HEK293 (cell line): ENCODE measurements at regions not wholly inside any gene's neighbourhood (a gene's known extent, or its start where the extent isn't known, plus 50 kb on each side); places are given as distances from the start of the nearest gene placed in this dataset.

ENCODE experiments used
- CTCF ChIA-PET: fragments of 350-600 bp; formaldehyde crosslinking; extraction: SDS; loops from one replicate; lab custom pipeline; 2021; ENCODE audit warnings: antibody characterized with exemption; lab: Yijun Ruan, JAX
- POLR2A ChIA-PET: fragments of 300-600 bp; formaldehyde crosslinking; extraction: SDS; loops from one replicate; lab custom pipeline; 2020; ENCODE audit warnings: antibody characterized with exemption, inconsistent platforms; lab: Yijun Ruan, JAX
- H3K27ac ChIP-seq: fragments of 200-500 bp; sonication (Bioruptor generic); 2 replicates; pipeline ENCODE4 v1.5.1; 2014; ENCODE audit warnings: low read depth, low read length, control low read depth, inconsistent platforms; ENCODE audit errors: extremely low read depth
- H3K36me3 ChIP-seq, 2 experiments: fragments of 200-500 bp in 1 of 2; sonication (Bioruptor generic) in 1 of 2; 1 replicate in 1 of 2; 2 replicates in 1 of 2; pipeline ENCODE4 v1.5.1; 2014 to 2017; ENCODE audit warnings: inconsistent platforms in 2 of 2, low read length in 2 of 2; ENCODE audit not compliant: control insufficient read depth in 2 of 2, insufficient read depth in 1 of 2
- H3K4me1 ChIP-seq: fragments of 200-500 bp; sonication (Bioruptor generic); 2 replicates; pipeline ENCODE4 v1.5.1; 2014; ENCODE audit warnings: mild to moderate bottlenecking, low read length, inconsistent platforms; ENCODE audit not compliant: control insufficient read depth, insufficient read depth
- H3K4me3 ChIP-seq: 2 replicates; pipeline ENCODE4 v1.5.1; 2011; ENCODE audit warnings: low read depth, mild to moderate bottlenecking, control low read depth, low read length, moderate library complexity
- H3K9me3 ChIP-seq: fragments of 200-500 bp; sonication (Bioruptor generic); 2 replicates; pipeline ENCODE4 v1.5.1; 2014; ENCODE audit warnings: low read depth, low read length, inconsistent platforms; ENCODE audit not compliant: control insufficient read depth, insufficient read depth
- ATF2 ChIP-seq: fragments of 450-650 bp; formaldehyde crosslinking; IDR thresholded peaks from 2 replicates; pipeline ENCODE4 v1.5.1; 2016; ENCODE audit warnings: missing biosample characterization, missing genetic modification characterization, low read depth
- KLF8 ChIP-seq: fragments of 450-650 bp; formaldehyde crosslinking; IDR thresholded peaks from 2 replicates; pipeline ENCODE4 v1.5.1; 2016; ENCODE audit warnings: missing biosample characterization, missing genetic modification characterization
- SCRT1 ChIP-seq: fragments of 450-650 bp; formaldehyde crosslinking; IDR thresholded peaks from 2 replicates; pipeline ENCODE4 v1.5.1; 2016; ENCODE audit warnings: missing biosample characterization, missing genetic modification characterization, borderline replicate concordance
- SCRT2 ChIP-seq: fragments of 450-650 bp; formaldehyde crosslinking; IDR thresholded peaks from 2 replicates; pipeline ENCODE4 v1.5.1; 2016; ENCODE audit warnings: missing biosample characterization, missing genetic modification characterization
- TCF7L2 ChIP-seq: IDR thresholded peaks from 2 replicates; pipeline ENCODE4 v1.6.1; 2011; ENCODE audit warnings: low read depth, mild to moderate bottlenecking, inconsistent platforms, low read length, moderate library complexity, borderline replicate concordance
- ZBTB48 ChIP-seq: fragments of 450-650 bp; formaldehyde crosslinking; IDR thresholded peaks from 2 replicates; pipeline ENCODE4 v1.5.1; 2016; ENCODE audit warnings: missing biosample characterization, missing genetic modification characterization
- ZNF10 ChIP-seq: fragments of 450-650 bp; formaldehyde crosslinking; IDR thresholded peaks from 2 replicates; pipeline ENCODE4 v1.5.1; 2017; ENCODE audit warnings: missing biosample characterization, missing genetic modification characterization
- ZNF112 ChIP-seq: fragments of 450-650 bp; formaldehyde crosslinking; IDR thresholded peaks from 2 replicates; pipeline ENCODE4 v1.5.0; 2017; ENCODE audit warnings: missing biosample characterization, missing genetic modification characterization
- ZNF133 ChIP-seq: fragments of 450-650 bp; formaldehyde crosslinking; IDR thresholded peaks from 2 replicates; pipeline ENCODE4 v1.5.1; 2016; ENCODE audit warnings: missing biosample characterization, missing genetic modification characterization
- ZNF138 ChIP-seq: fragments of 450-650 bp; formaldehyde crosslinking; IDR thresholded peaks from 2 replicates; pipeline ENCODE4 v1.5.1; 2016; ENCODE audit warnings: missing biosample characterization, missing genetic modification characterization, borderline replicate concordance
- ZNF18 ChIP-seq: fragments of 450-650 bp; formaldehyde crosslinking; IDR thresholded peaks from 2 replicates; pipeline ENCODE4 v1.5.1; 2016; ENCODE audit warnings: missing biosample characterization, missing genetic modification characterization
- ZNF239 ChIP-seq: fragments of 450-650 bp; formaldehyde crosslinking; IDR thresholded peaks from 2 replicates; pipeline ENCODE4 v1.5.1; 2016; ENCODE audit warnings: missing biosample characterization, missing genetic modification characterization
- ZNF341 ChIP-seq: fragments of 450-650 bp; formaldehyde crosslinking; IDR thresholded peaks from 2 replicates; pipeline ENCODE4; 2016; ENCODE audit warnings: low read depth, missing biosample characterization, missing genetic modification characterization
- ZNF398 ChIP-seq: fragments of 450-650 bp; formaldehyde crosslinking; IDR thresholded peaks from 2 replicates; pipeline ENCODE4 v1.5.1; 2017; ENCODE audit warnings: missing biosample characterization, missing genetic modification characterization
- ZNF529 ChIP-seq: fragments of 450-650 bp; formaldehyde crosslinking; IDR thresholded peaks from 2 replicates; pipeline ENCODE4 v1.5.1; 2017; ENCODE audit warnings: missing genetic modification characterization, missing biosample characterization; ENCODE audit not compliant: insufficient replicate concordance
- ZNF626 ChIP-seq: fragments of 450-650 bp; sonication (Bioruptor Pico); formaldehyde crosslinking; IDR thresholded peaks from 2 replicates; pipeline ENCODE4 v1.5.1; 2018; ENCODE audit warnings: missing biosample characterization, missing genetic modification characterization, inconsistent platforms
- ZNF660 ChIP-seq: fragments of 450-650 bp; IDR thresholded peaks from 2 replicates; pipeline ENCODE4 v1.5.1; 2018; ENCODE audit warnings: missing biosample characterization, mild to moderate bottlenecking, missing genetic modification characterization
- ZNF747 ChIP-seq: fragments of 450-650 bp; formaldehyde crosslinking; IDR thresholded peaks from 2 replicates; pipeline ENCODE4 v1.5.1; 2016; ENCODE audit warnings: missing biosample characterization, missing genetic modification characterization
- ZNF776 ChIP-seq: fragments of 450-650 bp; formaldehyde crosslinking; IDR thresholded peaks from 2 replicates; pipeline ENCODE4 v1.5.0; 2017; ENCODE audit warnings: missing biosample characterization, missing genetic modification characterization, borderline replicate concordance
- ZNF843 ChIP-seq: fragments of 450-650 bp; formaldehyde crosslinking; IDR thresholded peaks from 2 replicates; pipeline ENCODE4 v1.5.1; 2016; ENCODE audit warnings: missing biosample characterization, missing genetic modification characterization
- TF ChIP-seq, protein P1 (sequence below): fragments of 450-650 bp; formaldehyde crosslinking; IDR thresholded peaks from 2 replicates; pipeline ENCODE4 v1.5.1; 2017; ENCODE audit warnings: missing biosample characterization, missing genetic modification characterization
- TF ChIP-seq, protein P2 (sequence below): fragments of 450-650 bp; IDR thresholded peaks from 2 replicates; pipeline ENCODE4 v1.5.1; 2018; ENCODE audit warnings: missing biosample characterization, mild to moderate bottlenecking, missing genetic modification characterization

DNA sequence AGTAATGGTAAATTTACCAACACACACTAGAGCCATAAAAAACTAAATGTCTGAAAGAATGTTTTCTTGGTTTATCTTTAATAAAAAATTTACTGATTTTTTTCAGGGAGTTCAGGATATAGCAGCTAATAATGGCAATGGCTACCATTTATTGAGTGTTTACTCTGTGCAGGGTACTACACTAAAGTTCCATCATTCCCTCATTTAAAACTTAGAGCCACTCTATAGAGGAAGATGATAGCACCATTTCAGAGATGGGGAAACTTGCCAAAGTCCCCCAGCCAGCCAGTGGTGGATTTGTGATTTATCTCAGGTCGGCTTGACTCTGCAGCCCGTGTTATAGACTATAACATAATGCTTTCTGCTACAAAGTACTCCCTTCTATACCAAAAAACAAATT is 86.6 kb downstream of the LSMEM1 start (continued):
- no peak for TF ChIP-seq ZNF18
- TF ChIP-seq ZNF133 (tag by site-specific recombination): no peak
- no peak for TF ChIP-seq ZNF660 (tag by site-specific recombination)
- TF ChIP-seq ATF2 (tag by site-specific recombination): no peak

- no peaks in the 10 kb centered on the region for H3K36me3 ChIP-seq
- no peak overlapping the region; the same call in 1 of the 2 replicates for H3K27ac ChIP-seq
- no peaks in the 10 kb centered on the region for H3K9me3 ChIP-seq
- ChIA-PET CTCF (interaction anchor here (0.7 to 3.0 kb wide), 5 partner anchors 12 to 803 kb away, joined by 3 to 8 read pairs (median 3); no protein-coding TSS in a partner anchor), POLR2A (no interaction called here)
- no peak overlapping the region for H3K4me3 ChIP-seq
- H3K4me1 ChIP-seq: peaks cover 15% of the 10 kb centered on the region
- TF ChIP-seq ZNF341 (tag by site-specific recombination) (peak; percentile 41; the same call in 1 of the 2 replicates), SCRT2 (tag by site-specific recombination) (peak; percentile 90), SCRT1 (tag by site-specific recombination) (peak; percentile 69; the same call in 1 of the 2 replicates), ZNF239 (no peak)
Observed at GRCh38 chr7:112571852-112572607, 91.2 kb downstream of the LSMEM1 start.

DNA sequence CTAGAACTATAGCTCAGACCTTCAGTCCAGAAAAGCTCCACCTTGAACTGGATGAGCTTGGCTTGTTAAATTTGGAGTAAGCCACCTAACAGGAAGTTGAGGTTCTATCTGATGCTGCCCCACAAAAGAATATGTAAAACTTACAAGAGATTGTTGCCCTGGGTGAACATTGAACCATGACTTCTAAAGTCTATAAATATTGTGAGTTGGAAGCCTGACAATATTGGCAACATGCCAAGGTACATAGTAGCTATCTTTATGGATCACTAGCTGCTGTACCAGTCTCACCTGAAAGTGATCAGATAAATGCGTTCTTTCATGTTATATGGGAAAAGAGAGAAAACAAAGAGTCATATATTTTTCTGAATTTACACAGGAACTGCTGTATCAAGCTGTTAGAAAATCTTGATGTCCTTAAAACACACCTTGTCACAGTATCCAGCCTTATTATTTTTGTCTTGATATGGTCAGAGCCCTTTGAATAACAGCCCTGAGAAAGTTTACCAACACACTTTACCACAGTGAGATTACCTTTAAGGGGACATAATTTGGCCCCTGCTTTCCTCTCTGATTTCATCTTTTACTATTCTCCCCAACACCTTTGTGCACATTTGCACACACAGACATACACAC is 92.0 kb downstream of the LSMEM1 start:
- no peak overlapping the region for H3K4me3 ChIP-seq
- H3K27ac ChIP-seq: peak overlapping the region; percentile 24
- no peaks in the 10 kb centered on the region for H3K36me3 ChIP-seq
- peaks cover 13% of the 10 kb centered on the region for H3K4me1 ChIP-seq
- H3K9me3 ChIP-seq: no peaks in the 10 kb centered on the region
- CTCF ChIA-PET: interaction anchor here (0.7 to 3.0 kb wide), 5 partner anchors 11 to 803 kb away, joined by 3 to 8 read pairs (median 3); no protein-coding TSS in a partner anchor
- POLR2A ChIA-PET: no interaction called here
- TF ChIP-seq, protein P1, sequence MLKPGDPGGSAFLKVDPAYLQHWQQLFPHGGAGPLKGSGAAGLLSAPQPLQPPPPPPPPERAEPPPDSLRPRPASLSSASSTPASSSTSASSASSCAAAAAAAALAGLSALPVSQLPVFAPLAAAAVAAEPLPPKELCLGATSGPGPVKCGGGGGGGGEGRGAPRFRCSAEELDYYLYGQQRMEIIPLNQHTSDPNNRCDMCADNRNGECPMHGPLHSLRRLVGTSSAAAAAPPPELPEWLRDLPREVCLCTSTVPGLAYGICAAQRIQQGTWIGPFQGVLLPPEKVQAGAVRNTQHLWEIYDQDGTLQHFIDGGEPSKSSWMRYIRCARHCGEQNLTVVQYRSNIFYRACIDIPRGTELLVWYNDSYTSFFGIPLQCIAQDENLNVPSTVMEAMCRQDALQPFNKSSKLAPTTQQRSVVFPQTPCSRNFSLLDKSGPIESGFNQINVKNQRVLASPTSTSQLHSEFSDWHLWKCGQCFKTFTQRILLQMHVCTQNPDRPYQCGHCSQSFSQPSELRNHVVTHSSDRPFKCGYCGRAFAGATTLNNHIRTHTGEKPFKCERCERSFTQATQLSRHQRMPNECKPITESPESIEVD (tag by site-specific recombination): peak; percentile 80
- TF ChIP-seq ZNF10 (tag by site-specific recombination) (peak; percentile 27; the same call in 1 of the 2 replicates), ZNF747 (tag by site-specific recombination) (no peak), KLF8 (peak; percentile 34; the same call in 1 of the 2 replicates), ZNF529 (peak; percentile 65), TCF7L2 (peak; percentile 32; the same call in 1 of the 2 replicates), ZBTB48 (no peak), ZNF133 (tag by site-specific recombination) (no peak), SCRT1 (tag by site-specific recombination) (no peak), ZNF776 (0 out of 2 replicates have a peak, but pooled peaks have one; percentile 53), ZNF138 (tag by site-specific recombination) (no peak), ZNF398 (tag by site-specific recombination) (no peak), ZNF626 (tag by site-specific recombination) (peak; percentile 93), ZNF843 (tag by site-specific recombination) (peak; percentile 64), ZNF112 (tag by site-specific recombination) (peak; percentile 80)
- TF ChIP-seq, protein P2, sequence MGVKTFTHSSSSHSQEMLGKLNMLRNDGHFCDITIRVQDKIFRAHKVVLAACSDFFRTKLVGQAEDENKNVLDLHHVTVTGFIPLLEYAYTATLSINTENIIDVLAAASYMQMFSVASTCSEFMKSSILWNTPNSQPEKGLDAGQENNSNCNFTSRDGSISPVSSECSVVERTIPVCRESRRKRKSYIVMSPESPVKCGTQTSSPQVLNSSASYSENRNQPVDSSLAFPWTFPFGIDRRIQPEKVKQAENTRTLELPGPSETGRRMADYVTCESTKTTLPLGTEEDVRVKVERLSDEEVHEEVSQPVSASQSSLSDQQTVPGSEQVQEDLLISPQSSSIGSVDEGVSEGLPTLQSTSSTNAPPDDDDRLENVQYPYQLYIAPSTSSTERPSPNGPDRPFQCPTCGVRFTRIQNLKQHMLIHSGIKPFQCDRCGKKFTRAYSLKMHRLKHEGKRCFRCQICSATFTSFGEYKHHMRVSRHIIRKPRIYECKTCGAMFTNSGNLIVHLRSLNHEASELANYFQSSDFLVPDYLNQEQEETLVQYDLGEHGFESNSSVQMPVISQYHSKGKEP (tag by site-specific recombination): peak; percentile 92
